IPS-NIHi11 (cell line): ENCODE measurements at regions not wholly inside any gene's neighbourhood (a gene's known extent, or its start where the extent isn't known, plus 50 kb on each side); places are given as distances from the start of the nearest gene placed in this dataset.
A peak's percentile ranks its signal among the peaks of the same experiment; 100 is the strongest.

Experiments used
- DNase-seq: peaks from one replicate; pipeline ENCODE4 v3.0.0; 2012; ENCODE audit warnings: mixed read lengths, low spot score

GRCh38 chr10:130463104-130463875, 327.1 kb downstream of the GLRX3 start:
- DNase-seq = no peak

- no peak for DNase-seq
These were observed 327.7 kb downstream of the GLRX3 start for GRCh38 chr10:130463876-130464364.

- no peak for DNase-seq
These were observed 328.2 kb downstream of the GLRX3 start for GRCh38 chr10:130464426-130464825.

- DNase-seq = no peak
These were observed 330.2 kb downstream of the GLRX3 start for GRCh38 chr10:130466271-130466997.

- no peak for DNase-seq
These were observed 334.1 kb downstream of the GLRX3 start for GRCh38 chr10:130470286-130470685.

- DNase-seq = no peak
These were observed 334.8 kb downstream of the GLRX3 start for GRCh38 chr10:130470973-130471372.

GRCh38 chr10:130471486-130471885, 335.3 kb downstream of the GLRX3 start:
- no peak for DNase-seq

- no peak for DNase-seq
These were observed 336.0 kb downstream of the GLRX3 start for GRCh38 chr10:130472236-130472635.

GRCh38 chr10:130474591-130474990, 338.4 kb downstream of the GLRX3 start:
- DNase-seq = no peak

GRCh38 chr10:130477360-130477759, 341.2 kb downstream of the GLRX3 start:
- peak; percentile 27 for DNase-seq

- DNase-seq = peak; percentile 45
These were observed 343.0 kb downstream of the GLRX3 start for GRCh38 chr10:130479146-130479545.

GRCh38 chr10:130479926-130480325, 343.7 kb downstream of the GLRX3 start:
- DNase-seq = no peak

- no peak for DNase-seq
These were observed 344.3 kb downstream of the GLRX3 start for GRCh38 chr10:130480491-130480890.

- no peak for DNase-seq
These were observed 345.1 kb downstream of the GLRX3 start for GRCh38 chr10:130481076-130481930.

GRCh38 chr10:130481936-130482335, 345.7 kb downstream of the GLRX3 start:
- DNase-seq = no peak

- no peak for DNase-seq
These were observed 347.7 kb downstream of the GLRX3 start for GRCh38 chr10:130483691-130484467.

- DNase-seq = no peak
These were observed 348.4 kb downstream of the GLRX3 start for GRCh38 chr10:130484468-130485180.

- no peak for DNase-seq
These were observed 349.2 kb downstream of the GLRX3 start for GRCh38 chr10:130485236-130485957.

GRCh38 chr10:130485958-130486895, 350.0 kb downstream of the GLRX3 start:
- DNase-seq = no peak
